ENCODE measurements at regions not wholly inside any gene's neighbourhood (a gene's known extent, or its start where the extent isn't known, plus 50 kb on each side); places are given as distances from the start of the nearest gene placed in this dataset.

- TF ChIP-seq ZNF70 (CRISPR knock-in tag; IDR thresholded peaks at IDR 0.05) (no peak), PATZ1 (CRISPR knock-in tag; IDR thresholded peaks at IDR 0.05; ENCODE audit: borderline replicate concordance) (no peak), POU6F1 (CRISPR knock-in tag; IDR thresholded peaks at IDR 0.05; ENCODE audit: borderline replicate concordance, low read depth) (no peak), BACH2 (CRISPR knock-in tag; IDR thresholded peaks at IDR 0.05; ENCODE audit: borderline replicate concordance) (no peak)
Observed at GRCh38 chr12:27861428-27862167, 81.6 kb upstream of the MANSC4 start.
